GM19452 (cell line): ENCODE measurements at regions not wholly inside any gene's neighbourhood (a gene's known extent, or its start where the extent isn't known, plus 50 kb on each side); places are given as distances from the start of the nearest gene placed in this dataset.
"Not testable (repeated sequence)": the region's sequence is repeated elsewhere in the genome, so short reads cannot be mapped to it uniquely, and the experiment has no call there.

Experiments
- ATAC-seq: cut with Tn5 transposase; IDR thresholded peaks from one replicate; pipeline ENCODE4 v1.9.1; 2021; ENCODE audit not compliant: unreplicated experiment

DNA sequence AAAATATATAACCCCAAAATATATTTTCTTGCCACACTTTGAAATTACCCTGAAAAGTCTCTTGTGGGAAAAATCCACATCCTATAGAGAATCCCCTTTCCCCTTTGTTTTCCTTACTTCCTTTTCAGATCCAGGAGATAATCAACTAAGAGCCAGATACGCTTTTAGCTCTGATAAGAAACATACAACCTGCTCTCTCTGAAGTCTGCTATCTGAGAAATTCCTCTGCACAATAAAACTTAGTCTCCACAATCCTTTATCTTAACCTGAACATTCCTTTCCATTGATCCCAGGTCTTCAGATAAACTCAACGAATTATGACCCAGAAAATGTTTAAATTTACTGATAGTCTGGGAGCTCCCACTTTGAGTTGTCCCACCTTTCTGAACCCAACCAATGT, 233.4 kb upstream of the SETMAR start:
- no peak for ATAC-seq

DNA sequence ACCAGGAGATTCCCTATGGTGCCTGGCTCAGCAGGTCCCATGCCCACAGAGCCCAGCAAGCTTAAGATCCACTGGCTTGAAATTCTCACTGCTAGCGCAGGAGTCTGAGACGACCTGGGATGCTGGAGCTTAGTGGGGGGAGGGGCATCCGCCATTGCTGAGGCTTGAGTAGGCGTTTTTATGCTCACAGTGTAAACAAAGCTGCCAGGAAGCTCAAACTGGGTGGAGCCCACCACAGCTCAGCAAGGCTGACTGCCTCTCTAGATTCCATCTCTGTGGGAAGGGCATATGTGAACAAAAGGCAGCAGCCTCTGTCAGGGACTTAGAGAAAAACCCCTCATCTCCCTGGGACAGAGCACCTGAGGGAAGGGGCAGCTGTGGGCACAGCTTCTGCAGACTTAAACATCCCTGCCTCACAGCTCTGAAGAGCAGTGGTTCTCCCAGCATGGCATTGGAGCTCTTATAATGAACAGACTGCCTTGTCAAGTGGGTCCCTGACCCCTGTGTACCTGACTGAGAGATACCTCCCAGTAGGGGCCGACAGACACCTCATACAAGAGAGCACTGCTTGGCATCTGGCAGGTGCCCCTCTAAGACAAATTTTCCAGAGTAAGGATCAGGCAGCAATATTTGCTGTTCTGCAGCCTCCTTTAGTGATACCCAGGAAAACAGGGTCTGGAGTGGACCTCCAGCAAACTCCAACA, 231.5 kb upstream of the SETMAR start:
- no peak for ATAC-seq

DNA sequence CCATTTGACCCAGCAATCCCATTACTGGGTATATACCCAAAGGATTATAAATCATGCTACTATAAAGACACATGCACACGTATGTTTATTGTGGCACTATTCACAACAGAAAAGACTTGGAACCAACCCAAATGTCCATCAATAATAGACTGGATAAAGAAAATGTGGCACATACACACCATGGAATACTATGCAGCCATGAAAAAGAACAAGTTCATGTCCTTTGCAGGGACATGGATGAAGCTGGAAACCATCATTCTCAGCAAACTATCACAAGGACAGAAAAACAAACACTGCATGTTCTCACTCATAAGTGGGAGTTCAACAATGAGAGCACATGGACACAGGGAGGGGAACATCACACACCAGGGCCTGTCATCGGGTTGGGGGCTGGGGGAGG, 225.9 kb upstream of the SETMAR start:
- not testable (repeated sequence) for ATAC-seq

DNA sequence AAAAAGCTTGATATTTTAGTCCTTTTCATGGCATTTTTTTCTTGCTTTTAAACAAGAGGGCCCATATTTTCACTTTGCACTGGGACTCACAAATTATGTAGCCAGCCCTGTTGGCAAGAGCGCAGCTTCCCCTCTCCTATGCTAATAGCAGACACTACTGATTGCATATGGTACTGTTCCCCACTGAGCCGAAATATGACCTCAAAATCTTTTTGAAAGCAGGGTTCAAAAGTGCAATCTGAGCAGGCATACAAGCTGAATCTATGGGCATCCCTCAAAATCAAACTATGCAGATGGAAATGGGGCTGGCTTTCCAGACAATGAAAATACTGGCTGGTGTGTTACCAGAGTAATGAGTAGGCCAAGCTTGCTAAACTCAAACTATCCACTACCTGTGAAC, 225.2 kb upstream of the SETMAR start:
- ATAC-seq: no peak

DNA sequence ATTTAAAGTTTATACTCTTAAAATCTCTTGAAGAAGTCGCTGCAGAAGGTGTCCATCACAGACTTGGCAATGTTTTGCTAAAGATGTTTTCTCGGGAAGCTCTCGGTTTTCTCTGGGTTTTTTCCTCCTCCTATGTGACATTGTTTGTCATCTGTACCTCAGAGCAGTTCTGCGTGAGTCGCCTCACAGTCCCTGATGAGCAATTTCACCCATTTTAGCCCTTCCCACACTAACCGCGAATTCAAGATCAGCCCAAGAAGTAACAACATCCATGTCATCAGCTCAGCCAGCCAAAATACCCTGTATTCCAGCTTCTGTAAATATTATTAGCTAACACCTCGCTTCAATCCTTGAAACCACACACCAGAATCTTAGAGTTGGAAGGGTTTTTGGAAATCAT, 224.3 kb upstream of the SETMAR start:
- ATAC-seq: no peak

DNA sequence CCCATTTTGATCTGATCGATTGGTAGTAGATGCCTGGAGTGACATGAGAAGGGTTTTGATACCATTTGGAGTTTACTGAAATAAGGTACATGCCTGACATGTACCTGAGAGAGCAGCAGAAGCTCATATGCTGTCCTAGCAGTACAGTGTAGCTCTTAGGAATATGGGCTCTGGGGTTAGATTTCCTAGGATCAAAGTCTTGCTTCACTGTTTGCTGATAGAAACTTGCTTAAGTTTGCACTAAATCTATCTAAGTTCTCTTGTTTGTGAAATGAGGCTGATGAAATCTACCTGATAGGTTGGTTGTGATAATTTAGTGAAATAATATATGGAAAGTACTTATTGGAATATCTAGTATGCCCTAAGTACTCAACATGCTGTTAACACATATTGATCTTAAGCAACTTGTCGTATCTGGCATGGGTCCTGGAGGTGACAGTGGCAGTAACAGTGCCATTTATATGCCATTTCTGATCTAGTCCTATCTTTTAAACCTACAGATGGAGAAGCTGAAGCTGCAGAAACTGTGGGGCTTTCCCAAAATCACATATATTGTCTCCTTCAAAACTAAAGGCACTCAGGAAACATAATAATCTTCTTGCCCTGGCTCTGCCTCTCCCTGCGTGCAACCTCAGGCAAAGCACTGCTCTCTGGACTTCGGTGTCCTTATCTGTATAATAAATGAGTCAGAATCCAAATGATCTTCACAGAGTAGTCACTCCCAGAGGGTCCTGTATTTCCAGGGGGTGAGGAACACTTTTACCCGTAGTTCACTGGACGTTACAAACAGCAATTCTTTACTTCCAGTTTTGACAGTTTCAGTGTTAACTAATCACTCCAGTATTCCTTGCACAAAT, 223.6 kb upstream of the SETMAR start:
- no peak for ATAC-seq

DNA sequence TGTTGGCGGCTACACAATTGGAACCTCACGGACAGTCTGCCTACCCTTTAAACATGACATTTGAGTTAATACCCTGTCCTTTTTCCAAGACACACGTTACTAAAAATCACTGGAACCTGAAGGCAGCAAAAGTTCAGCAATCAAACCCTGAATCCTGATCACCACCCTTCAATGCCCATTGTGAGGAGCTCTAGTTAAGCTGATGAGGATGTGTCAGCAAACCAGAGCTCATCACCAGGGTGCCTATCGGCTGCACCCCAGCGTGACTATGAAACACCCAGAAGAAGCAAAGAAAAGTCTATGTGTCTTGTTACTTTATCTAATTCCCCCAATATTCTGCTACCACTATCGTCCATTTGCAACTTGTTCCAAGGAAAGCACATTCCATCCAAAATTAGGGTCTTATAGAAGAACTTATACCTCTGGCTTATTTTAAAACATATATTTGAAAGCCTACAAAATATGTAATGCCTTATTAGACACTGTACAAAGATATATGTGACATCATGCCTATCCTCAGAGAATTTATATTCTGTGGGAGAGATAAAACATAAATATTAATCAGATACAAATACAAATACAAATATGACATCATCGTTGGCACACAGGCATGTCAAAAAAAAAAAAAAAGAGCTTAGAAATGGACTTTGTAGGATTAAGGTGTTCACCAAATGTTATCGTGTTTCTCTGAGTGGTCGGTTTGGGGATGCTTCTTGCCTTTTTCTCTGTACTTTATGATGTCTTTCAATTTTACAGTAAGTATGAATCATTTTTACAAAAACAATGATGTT, 219.7 kb upstream of the SETMAR start:
- ATAC-seq: no peak

DNA sequence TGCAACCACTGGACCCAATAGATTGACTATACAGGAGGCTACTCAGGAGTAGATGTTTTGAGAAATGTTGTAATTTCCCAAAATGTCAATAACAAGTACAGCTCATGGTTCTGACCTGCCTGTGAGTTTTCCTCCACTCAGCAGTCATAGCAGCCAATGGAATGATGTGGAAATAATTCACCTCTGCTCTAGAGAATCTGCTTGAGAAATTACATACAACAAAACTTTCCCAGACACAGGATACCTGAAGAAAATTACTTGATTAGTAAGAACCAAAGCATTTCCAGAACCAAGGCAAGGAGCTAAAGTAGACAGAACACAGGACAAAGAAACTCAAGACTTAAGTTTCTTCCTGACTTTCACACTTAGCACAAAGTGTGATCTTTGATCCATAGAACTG, 218.9 kb upstream of the SETMAR start:
- no peak for ATAC-seq

DNA sequence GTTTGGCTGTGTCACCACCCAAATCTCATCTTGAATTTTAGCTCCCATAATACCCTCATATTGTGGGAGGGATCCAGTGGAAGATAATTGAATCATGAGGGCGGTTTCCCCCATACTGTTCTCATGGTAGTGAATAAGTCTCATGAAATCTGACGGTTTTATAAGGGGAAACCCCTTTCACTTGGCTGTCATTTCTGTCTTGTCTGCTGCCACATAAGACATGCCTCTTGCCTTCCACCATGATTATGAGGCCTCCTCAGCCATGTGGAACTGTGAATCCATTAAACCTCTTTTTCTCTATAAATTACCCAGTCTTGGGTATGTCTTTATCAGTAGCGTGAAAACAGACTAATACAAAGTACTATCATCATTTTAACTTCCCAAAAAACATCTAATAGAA, 216.5 kb upstream of the SETMAR start:
- ATAC-seq: not testable (repeated sequence)

DNA sequence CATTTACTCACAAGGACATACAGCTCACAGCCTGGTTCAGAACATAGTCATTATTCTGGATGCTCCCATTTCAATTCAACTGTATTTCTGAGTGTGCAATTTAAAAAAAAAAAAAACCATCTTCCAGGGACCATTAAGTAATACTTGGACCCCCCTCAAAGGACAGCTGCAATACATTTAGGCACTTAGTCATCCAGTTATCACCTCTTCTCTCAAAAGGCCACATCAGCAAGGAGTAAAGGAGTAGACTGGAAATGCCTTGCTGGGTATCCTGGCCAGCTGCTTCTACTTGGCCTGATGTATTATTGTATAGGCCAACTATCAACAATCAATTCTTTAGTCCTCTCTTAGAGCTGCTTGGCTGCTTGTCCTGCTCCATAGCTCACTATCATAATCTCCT, 211.4 kb upstream of the SETMAR start:
- ATAC-seq: no peak

DNA sequence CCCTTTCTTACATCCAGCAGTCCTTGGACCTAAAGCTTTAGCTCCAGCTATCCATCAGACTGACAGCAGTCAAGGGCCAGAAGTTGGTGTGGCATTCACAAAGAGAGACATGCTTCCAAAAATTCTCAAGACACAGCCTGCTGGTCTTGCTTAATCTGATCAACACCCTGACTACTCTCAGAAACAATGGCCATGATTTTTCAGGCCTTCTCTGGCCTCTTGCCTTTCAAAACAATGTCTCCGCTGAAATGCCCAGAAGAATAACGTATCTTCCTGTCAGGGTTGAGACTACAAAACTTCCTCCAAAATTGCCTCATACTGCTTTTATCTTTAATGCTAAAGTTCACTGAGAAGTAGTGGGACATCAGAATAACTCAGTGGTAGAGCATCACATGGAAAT, 205.4 kb upstream of the SETMAR start:
- no peak for ATAC-seq

DNA sequence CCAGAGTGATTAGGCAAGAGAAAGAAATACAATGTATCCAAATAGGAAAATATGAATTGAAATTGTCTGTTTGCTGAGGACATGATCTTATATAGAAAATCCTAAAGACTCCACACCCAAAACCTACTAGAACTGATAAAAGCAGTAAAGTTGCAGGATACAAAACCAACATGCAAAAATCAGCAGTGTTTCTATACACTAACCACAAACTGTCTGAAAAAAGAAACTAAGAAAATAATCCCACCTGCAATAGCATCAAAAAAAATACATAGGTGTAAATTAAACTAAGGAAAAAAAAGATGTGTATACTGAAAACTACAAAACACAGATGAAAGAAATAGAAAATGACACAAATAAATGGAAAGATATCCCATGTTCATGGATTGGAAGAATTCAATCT, 203.6 kb upstream of the SETMAR start:
- no peak for ATAC-seq

DNA sequence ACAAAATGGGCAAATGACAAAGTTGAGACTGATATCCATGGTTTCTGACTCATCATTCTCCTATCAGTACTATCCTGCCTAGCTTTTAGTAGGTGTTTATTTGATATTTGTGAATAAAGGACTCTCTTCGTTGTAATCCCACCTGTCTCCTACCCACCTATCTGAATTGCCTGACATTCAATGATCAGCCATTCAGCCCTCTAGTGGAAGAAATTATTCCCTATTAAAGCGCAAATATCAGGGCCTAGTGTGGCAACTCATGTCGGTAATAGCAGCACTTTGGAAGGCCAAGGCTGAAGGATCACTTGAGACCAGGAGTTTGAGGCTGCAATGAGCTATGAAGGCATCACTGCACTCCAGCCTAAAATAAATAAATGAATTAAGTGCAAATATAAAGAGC, 195.7 kb upstream of the SETMAR start:
- no peak for ATAC-seq

DNA sequence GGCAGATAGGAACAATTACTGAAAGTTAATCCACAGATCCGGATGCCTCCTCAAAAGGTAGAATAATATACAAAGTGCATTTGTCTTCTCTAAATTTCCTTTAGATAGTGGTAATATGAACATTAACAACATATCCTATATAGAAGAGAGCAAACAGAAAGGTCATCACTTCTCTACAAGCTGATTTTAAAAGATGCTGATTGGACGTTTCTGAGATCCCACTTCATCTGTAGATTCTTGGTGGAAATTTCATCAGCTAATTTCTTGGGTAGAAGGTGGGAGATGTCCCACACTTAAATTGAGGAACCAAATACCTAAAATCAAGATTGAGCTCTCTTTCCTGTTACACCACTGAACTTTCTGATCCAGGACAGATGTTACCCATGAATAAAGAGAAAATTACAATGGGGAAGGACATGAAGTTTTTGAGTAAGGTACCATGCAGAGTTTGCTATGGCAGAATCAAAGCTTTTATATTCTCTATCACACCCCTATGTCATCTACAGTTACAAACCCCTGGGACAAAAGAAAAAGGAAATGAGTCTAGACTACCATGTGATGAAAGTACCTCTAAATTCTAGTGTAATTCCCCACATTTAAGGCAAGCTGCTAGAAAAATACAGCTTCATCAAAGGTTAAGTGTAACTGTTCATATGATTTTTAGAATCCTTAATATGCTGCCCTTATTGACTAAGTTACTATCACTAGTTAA, 189.2 kb upstream of the SETMAR start:
- no peak for ATAC-seq

DNA sequence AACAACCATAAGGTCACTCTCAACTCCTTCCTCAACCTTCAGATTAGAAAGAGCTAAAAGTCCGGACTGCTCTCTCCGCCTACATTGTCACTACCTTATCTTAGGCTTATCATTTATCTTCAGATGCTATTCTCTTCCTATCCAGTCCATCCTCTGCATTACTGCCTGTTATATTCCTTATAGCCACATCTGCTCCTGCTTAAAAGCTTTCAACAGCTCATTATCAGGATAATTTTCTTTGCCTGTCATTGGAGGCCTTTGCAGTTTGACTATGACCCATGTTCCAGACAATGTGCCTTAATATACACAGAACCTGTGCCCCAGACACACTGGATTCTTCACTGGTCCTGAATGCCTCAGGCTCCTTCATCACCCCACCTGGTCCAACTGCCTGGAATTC, 184.1 kb upstream of the SETMAR start:
- no peak for ATAC-seq

DNA sequence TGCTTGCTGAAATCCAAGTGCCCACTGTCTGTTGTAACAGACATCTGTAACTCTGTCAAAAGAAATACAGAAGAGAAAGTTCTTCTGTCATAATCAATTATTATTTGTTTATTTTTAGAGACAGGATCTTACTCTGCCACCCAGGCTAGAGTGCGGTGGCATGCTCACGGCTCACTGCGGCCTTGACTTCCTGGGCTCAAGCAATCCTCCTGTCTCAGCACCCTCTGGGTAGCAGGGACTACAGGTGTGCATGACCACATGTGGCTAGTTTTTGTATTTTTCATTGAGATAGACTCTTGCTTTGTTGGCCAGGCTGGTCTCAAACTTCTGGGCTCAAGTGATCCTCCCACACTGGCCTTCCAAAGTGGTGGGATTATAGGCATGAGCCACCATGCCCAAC, 177.6 kb upstream of the SETMAR start:
- ATAC-seq: no peak

DNA sequence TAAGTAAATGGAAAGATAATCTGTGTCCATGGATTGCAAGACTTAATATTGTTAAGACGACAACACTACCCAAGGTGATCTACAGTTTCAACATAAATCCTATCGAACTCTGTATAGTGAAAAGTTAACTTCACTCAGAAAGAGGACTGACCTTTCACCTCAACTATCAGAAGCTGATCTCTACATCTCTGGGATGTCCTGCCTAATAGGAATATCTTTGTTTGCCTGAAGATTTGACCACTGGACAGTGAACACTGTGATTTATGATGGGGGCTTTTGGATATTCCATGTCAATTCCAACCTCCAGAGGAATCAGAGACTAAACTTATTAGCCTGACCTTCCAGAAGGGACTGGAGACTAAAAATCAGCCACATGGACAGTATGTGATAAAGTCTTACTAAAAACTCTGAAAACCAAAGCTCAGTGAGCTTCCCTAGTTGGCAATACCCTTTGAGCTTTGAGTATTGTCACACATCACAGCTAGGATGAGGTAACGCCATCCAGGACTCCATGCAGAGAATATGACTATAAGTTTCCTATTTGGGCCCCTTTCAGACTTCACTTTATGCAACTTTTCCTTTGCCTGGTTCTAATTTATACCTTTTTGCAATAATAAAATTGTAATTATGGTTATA, 164.9 kb upstream of the SETMAR start:
- no peak for ATAC-seq

DNA sequence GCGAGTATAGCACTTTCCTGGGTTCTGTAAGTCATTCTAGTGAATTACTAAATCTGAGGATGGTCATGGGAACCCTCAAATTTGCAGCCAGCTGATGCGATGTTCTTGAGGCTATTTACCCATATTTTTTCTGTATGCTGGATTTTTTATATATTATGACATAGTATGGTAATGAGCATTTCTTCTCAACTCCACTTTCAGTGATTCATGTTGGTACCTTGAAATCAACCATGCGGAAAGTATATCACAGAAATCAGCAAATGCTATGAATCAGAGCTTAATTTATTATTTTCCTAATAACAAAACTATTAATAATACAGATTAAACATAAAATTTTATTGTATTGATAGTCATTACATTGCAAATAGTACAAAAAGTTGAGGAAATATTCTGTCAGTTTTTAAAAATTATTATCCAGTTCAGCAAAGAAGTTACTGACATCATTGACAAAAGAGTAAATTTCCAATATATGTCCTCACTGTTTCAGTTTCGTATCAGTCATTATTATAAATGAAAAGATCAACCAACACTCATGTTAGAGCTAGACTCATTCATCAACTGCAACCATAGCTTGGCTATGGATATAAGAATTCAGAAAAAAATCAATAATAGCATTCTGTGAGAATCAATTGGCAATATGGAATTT, 164.3 kb upstream of the SETMAR start:
- no peak for ATAC-seq

DNA sequence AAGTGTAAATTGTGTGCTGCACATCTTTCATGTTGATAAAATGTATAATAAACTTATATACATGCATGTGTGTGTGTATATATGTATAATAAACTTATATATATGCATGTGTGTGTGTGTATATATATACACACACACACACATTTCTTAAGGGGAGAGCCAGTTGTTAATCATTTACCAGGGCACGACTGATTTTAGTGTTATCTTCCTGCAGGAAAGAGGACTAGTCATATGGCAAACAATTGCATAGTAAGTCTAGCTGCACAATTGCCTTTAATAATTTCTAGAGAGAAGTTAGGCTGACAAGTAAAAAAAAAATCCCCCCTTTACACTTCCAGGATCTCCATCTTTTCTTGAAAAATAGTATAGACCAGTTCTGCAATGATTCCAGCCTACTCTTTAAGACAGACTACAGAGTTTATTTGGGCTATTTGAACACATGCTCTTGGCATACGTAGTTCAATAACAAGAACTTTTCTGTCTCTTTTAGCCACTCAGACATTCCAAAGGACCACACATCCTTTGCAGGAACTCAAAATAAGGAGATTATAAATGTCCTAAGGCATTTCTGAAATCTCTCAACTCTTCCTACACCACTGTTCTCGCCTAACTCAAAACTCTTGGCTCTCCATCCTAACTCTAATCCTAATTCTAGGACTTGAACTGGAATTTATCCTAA, 163.6 kb upstream of the SETMAR start:
- ATAC-seq: peak; percentile 64

DNA sequence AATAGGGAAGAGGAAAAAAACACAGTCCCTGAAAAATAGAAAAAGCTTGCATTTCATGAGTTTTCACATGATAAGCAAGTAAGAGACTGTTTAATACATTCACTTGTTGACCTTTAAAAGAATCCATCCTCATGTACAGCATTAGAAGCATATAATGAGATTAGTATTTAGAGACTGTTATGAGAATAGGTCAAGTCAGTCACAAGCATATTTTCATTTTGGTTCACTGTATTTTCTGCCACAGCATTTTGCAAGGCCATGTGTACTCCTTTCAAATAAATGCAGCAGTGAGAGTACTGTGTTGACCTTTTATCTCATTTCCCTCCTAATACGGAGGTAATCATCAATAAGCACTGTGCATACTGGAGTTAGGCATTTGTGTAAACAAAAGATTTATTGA, 162.2 kb upstream of the SETMAR start:
- no peak for ATAC-seq
